ENCODE measurements at regions not wholly inside any gene's neighbourhood (a gene's known extent, or its start where the extent isn't known, plus 50 kb on each side); places are given as distances from the start of the nearest gene placed in this dataset.
"Not testable (repeated sequence)": the region's sequence is repeated elsewhere in the genome, so short reads cannot be mapped to it uniquely, and the experiment has no call there.

DNA sequence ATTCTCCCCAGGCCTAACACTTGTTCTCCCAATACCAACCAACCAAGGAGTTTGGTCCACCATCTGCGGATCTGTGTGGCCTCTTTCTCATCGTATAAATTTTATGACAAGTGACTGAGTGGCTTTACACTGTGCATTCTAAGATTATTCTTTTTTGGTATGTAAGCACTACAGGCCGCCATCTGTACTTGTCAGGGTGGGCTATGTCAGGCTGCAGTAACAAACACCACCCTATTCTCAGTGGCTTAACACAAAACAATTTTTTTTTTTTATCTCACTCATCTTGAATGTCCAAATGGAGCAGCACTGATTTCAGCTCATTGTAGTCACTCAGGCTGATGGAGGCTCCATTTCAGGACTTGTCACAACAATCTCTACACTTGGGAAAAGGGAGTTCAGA lies 412.7 kb upstream of the MIR17HG start:
- no peak overlapping the region for H3K27ac ChIP-seq
- H3K9me3 ChIP-seq (ENCODE audit: low read depth, low read length) = no peaks in the 10 kb centered on the region
- TF ChIP-seq POLR2AphosphoS5 (IDR thresholded peaks at IDR 0.05; ENCODE audit: borderline replicate concordance, low read depth, low read length) = no peak
- TF ChIP-seq EZH2 (IDR thresholded peaks at IDR 0.05) = no peak
- no peak for TF ChIP-seq FOXP2 (optimal IDR thresholded peaks at IDR 0.05; ENCODE audit: control extremely low read depth, extremely low read length, insufficient read depth)
- H3K9ac ChIP-seq (ENCODE audit: insufficient read length) = no peak overlapping the region
- no peaks in the 10 kb centered on the region for H3K36me3 ChIP-seq (ENCODE audit: insufficient read depth, low read length)
- no peak for DNase-seq (ENCODE audit: low read depth, low spot score)
- H3K4me3 ChIP-seq = no peak overlapping the region

DNA sequence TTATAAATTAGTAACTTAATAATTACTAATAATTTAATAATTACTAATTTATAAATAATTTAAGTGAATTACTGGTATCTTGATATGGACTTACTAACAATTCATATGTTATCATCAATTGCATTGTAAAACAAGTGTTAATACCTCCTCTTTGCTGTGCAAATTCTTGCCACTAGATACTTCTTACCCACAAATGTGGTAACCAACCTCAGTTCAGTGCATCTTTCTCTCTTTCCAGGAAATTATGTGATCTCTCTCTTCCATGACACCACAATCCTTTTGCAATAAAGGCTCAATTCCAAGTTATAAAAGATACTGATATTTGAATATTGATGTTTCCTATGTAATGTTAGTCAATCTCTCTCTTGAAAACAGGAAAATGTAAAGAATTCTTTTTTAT lies 408.6 kb upstream of the MIR17HG start:
- H3K4me3 ChIP-seq = no peak overlapping the region
- TF ChIP-seq EZH2 (IDR thresholded peaks at IDR 0.05) = no peak
- no peak for DNase-seq (ENCODE audit: low read depth, low spot score)
- H3K9ac ChIP-seq (ENCODE audit: insufficient read length) = no peak overlapping the region
- no peak overlapping the region for H3K27ac ChIP-seq
- no peaks in the 10 kb centered on the region for H3K36me3 ChIP-seq (ENCODE audit: insufficient read depth, low read length)
- H3K9me3 ChIP-seq (ENCODE audit: low read depth, low read length) = no peaks in the 10 kb centered on the region

DNA sequence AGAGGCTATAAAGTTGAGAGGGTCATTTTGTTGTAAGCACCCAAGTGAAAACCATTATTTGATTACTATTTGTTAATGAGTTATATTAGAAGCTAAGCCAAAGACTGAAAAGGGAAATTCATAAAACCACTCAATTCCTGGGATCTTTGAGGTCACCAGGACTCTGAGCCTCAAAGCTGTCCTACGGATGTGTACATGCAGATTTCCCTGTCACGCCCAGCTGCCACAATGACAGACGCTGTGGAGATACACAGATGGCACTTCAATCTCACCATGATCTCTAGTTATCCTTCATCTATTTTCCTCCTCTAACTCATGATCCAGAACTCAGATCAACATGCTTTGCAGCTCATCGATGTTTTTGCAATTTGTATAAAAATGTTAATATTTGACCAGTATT lies 403.5 kb upstream of the MIR17HG start:
- no peak for DNase-seq (ENCODE audit: low read depth, low spot score)

DNA sequence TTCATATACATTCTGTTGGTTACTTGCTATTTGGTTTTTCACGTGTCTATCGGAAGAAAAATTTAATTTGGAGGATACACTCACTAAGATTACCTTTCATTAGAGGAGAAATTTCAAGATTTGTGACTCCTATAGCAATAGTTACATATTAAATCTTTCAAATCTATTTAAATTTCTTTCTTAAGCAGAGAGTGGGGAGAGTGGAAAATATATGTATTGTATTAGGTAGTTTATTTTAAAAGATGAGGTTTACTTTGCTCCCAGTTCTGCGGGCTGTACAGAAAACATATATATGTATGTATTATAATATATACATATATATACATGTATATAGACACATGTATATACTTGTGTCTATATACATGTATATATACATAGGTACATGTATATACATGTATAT lies 402.3 kb upstream of the MIR17HG start:
- not testable (repeated sequence) for H3K27ac ChIP-seq; H3K36me3 ChIP-seq (ENCODE audit: insufficient read depth, low read length); DNase-seq (ENCODE audit: low read depth, low spot score); H3K9ac ChIP-seq (ENCODE audit: insufficient read length); H3K9me3 ChIP-seq (ENCODE audit: low read depth, low read length); H3K4me3 ChIP-seq

More for the DNA sequence above, 403.5 kb upstream of the MIR17HG start:
- H3K9me3 ChIP-seq (ENCODE audit: low read depth, low read length) = no peaks in the 10 kb centered on the region
- H3K27ac ChIP-seq = no peak overlapping the region
- H3K9ac ChIP-seq (ENCODE audit: insufficient read length) = no peak overlapping the region
- TF ChIP-seq EZH2 (IDR thresholded peaks at IDR 0.05) (no peak), FOXP2 (optimal IDR thresholded peaks at IDR 0.05; ENCODE audit: control extremely low read depth, extremely low read length, insufficient read depth) (no peak), POLR2AphosphoS5 (IDR thresholded peaks at IDR 0.05; ENCODE audit: borderline replicate concordance, low read depth, low read length) (no peak)
- H3K36me3 ChIP-seq (ENCODE audit: insufficient read depth, low read length) = no peaks in the 10 kb centered on the region
- H3K4me3 ChIP-seq = no peak overlapping the region

DNA sequence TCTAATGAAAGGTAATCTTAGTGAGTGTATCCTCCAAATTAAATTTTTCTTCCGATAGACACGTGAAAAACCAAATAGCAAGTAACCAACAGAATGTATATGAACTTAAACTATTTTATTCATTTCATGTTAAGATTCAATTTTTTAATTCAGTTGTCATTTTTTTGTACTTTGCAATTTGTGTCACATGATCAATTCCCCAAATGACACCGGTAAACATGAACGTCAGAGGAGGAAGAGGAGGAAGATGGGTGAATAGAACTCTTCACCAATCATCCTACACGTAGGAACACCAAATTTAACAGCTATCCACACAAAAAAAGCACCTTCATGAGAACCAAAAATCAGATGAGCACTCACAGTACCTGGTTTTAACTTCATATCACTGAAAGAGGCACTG lies 401.4 kb upstream of the MIR17HG start:
- not testable (repeated sequence) for DNase-seq (ENCODE audit: low read depth, low spot score); H3K27ac ChIP-seq; H3K36me3 ChIP-seq (ENCODE audit: insufficient read depth, low read length); H3K9me3 ChIP-seq (ENCODE audit: low read depth, low read length); H3K4me3 ChIP-seq; H3K9ac ChIP-seq (ENCODE audit: insufficient read length)

DNA sequence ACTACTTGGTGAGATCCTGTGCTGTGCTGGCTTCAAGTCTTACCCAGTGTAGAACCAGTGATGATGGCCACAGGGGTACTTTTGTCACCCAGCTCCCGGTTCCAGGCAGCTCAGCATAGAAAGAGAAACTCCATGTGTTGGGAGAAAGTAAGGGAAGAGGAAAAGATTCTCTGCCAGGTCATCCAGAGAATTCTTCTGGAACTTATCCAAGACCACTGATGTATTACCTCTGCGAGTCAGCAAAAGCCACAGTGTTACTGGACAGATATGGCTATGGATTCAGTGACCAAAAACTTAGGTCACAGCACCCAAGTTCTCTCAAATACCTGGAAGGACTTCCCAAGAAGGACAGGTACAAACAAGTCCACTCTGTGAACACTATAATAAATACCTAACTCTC lies 399.5 kb upstream of the MIR17HG start:
- Histone ChIP-seq H3K4me3 (no peak overlapping the region), H3K9ac (ENCODE audit: insufficient read length) (no peak overlapping the region), H3K27ac (no peak overlapping the region), H3K36me3 (ENCODE audit: insufficient read depth, low read length) (no peaks in the 10 kb centered on the region), H3K9me3 (ENCODE audit: low read depth, low read length) (no peaks in the 10 kb centered on the region)
- no peak for DNase-seq (ENCODE audit: low read depth, low spot score)
- no peak for TF ChIP-seq FOXP2 (optimal IDR thresholded peaks at IDR 0.05; ENCODE audit: control extremely low read depth, extremely low read length, insufficient read depth)
- no peak for TF ChIP-seq EZH2 (IDR thresholded peaks at IDR 0.05)
- TF ChIP-seq POLR2AphosphoS5 (IDR thresholded peaks at IDR 0.05; ENCODE audit: borderline replicate concordance, low read depth, low read length) = no peak

DNA sequence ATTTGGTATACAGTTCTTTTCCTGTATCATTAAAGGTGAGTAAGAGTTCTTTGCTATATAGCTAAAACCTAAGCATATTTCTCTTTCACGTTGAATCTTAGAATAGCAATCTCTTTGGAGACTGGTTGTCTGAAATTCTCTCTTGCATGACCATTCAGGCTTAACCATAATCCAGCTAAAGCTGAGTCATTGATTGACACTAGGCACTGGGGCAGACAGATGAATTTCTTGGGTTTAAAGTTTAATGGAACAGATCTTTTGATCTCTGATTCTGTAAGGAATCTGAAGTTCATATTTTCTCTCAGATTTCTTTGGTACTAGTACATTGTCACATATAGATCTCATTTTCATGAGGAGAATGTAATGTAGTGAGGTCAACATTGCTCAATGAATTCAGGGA lies 397.3 kb upstream of the MIR17HG start:
- Histone ChIP-seq H3K4me3 (no peak overlapping the region), H3K36me3 (ENCODE audit: insufficient read depth, low read length) (no peaks in the 10 kb centered on the region), H3K9ac (ENCODE audit: insufficient read length) (no peak overlapping the region), H3K9me3 (ENCODE audit: low read depth, low read length) (no peaks in the 10 kb centered on the region), H3K27ac (no peak overlapping the region)
- TF ChIP-seq EZH2 (IDR thresholded peaks at IDR 0.05) = no peak
- no peak for TF ChIP-seq POLR2AphosphoS5 (IDR thresholded peaks at IDR 0.05; ENCODE audit: borderline replicate concordance, low read depth, low read length)
- TF ChIP-seq FOXP2 (optimal IDR thresholded peaks at IDR 0.05; ENCODE audit: control extremely low read depth, extremely low read length, insufficient read depth) = no peak
- DNase-seq (ENCODE audit: low read depth, low spot score) = no peak

DNA sequence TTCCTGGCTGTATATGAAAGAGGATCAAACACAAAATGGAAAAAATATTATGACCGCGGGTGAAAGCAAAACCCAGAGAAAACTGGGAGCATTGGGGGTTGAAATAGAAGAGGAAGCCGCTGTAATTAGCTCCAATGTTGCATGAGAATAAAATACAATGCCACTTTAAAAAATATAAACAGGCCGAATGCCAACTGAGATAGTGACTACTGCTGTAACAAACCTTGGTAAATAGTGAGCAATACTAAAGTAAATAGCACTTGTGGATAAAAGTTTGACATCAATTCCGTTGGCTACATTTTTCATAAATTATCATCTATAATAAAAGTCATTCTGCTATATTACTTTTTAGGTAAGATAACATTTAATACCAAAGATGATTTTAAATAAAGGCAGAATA lies 395.8 kb upstream of the MIR17HG start:
- Histone ChIP-seq H3K27ac (no peak overlapping the region), H3K4me3 (no peak overlapping the region), H3K36me3 (ENCODE audit: insufficient read depth, low read length) (no peaks in the 10 kb centered on the region), H3K9ac (ENCODE audit: insufficient read length) (no peak overlapping the region), H3K9me3 (ENCODE audit: low read depth, low read length) (no peaks in the 10 kb centered on the region)
- TF ChIP-seq FOXP2 (optimal IDR thresholded peaks at IDR 0.05; ENCODE audit: control extremely low read depth, extremely low read length, insufficient read depth) (no peak), POLR2AphosphoS5 (IDR thresholded peaks at IDR 0.05; ENCODE audit: borderline replicate concordance, low read depth, low read length) (no peak), EZH2 (IDR thresholded peaks at IDR 0.05) (no peak)
- no peak for DNase-seq (ENCODE audit: low read depth, low spot score)

DNA sequence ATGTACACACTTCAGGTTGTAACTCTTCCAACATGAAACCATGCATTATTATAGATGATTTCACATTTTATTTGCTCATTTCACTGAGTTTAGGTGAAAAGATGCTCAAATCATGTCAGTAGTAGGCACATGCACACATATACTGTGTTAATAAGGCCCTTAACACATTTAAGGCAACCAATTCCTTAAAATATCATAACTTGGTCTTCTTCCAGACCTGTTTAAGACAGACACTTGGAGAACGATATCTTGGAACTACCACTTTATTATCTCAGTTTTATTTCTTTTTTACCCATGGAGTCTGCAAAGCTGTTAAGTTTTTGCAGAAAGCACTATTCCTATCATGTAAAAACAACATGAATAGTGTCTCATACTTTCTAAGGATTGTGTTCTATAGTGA lies 395.2 kb upstream of the MIR17HG start:
- H3K9ac ChIP-seq (ENCODE audit: insufficient read length) = no peak overlapping the region
- no peak for DNase-seq (ENCODE audit: low read depth, low spot score)
- no peaks in the 10 kb centered on the region for H3K36me3 ChIP-seq (ENCODE audit: insufficient read depth, low read length)
- TF ChIP-seq EZH2 (IDR thresholded peaks at IDR 0.05) = no peak
- TF ChIP-seq FOXP2 (optimal IDR thresholded peaks at IDR 0.05; ENCODE audit: control extremely low read depth, extremely low read length, insufficient read depth) = no peak
- no peak for TF ChIP-seq POLR2AphosphoS5 (IDR thresholded peaks at IDR 0.05; ENCODE audit: borderline replicate concordance, low read depth, low read length)
- no peak overlapping the region for H3K27ac ChIP-seq
- H3K4me3 ChIP-seq = no peak overlapping the region
- no peaks in the 10 kb centered on the region for H3K9me3 ChIP-seq (ENCODE audit: low read depth, low read length)
